ENCODE measurements at regions not wholly inside any gene's neighbourhood (a gene's known extent, or its start where the extent isn't known, plus 50 kb on each side); places are given as distances from the start of the nearest gene placed in this dataset.

DNA sequence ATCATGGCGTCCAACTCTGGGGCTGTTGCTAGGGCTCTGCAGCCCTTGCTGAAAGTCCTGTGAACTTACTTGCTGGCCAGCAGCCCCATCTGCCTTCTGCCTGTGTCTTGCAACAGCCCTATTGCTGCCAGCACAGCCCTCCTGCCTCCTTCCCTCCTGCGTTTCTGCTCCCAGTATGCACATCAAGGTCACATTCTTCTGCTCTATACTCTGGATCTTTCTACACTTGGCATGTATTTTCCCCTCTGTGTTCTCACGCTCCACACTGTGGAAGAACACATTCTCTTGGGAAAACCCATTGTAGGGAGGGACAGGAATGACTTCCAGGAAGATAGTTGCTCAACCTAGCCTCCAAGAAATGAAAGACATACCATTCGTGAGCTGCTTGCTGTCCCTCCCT is 80.9 kb upstream of the PHACTR2 start:
- Histone ChIP-seq H3K27ac (no peak overlapping the region), H3K4me1 (peaks cover 16% of the 10 kb centered on the region)

GRCh38 chr6:143595251-143596036 is 82.3 kb upstream of the PHACTR2 start:
- TF ChIP-seq POLR2A (IDR thresholded peaks at IDR 0.05) (no peak), EP300 (IDR thresholded peaks at IDR 0.05) (no peak), CTCF (IDR thresholded peaks at IDR 0.05) (no peak), POLR2AphosphoS5 (IDR thresholded peaks at IDR 0.05) (no peak)
- DNase-seq (ENCODE audit: low spot score in 2 of 2) = no peak
- Histone ChIP-seq H3K9me3 (no peaks in the 10 kb centered on the region), H3K27ac (no peak overlapping the region), H3K27me3 (no peaks in the 10 kb centered on the region), H3K4me3 (no peak overlapping the region), H3K4me1 (peaks cover 16% of the 10 kb centered on the region), H3K36me3 (no peaks in the 10 kb centered on the region)
- 69% methylated on average over 5 of the region's 5 CpGs for WGBS

More for the DNA sequence above, 80.9 kb upstream of the PHACTR2 start:
- no peak overlapping the region for H3K4me3 ChIP-seq
- WGBS = 49% methylated on average over 4 of the region's 4 CpGs
- H3K27me3 ChIP-seq = no peaks in the 10 kb centered on the region
- H3K36me3 ChIP-seq = no peaks in the 10 kb centered on the region
- H3K9me3 ChIP-seq = no peaks in the 10 kb centered on the region
- TF ChIP-seq EP300 (IDR thresholded peaks at IDR 0.05) = no peak
- peak in 1 of 3 donors; percentile 82 for TF ChIP-seq POLR2AphosphoS5 (IDR thresholded peaks at IDR 0.05)
- peak in 1 of 2 donors; percentile 80 for DNase-seq (ENCODE audit: low spot score in 2 of 2)

GRCh38 chr6:143594647-143595046 is 83.1 kb upstream of the PHACTR2 start:
- no peak for DNase-seq (ENCODE audit: low spot score in 2 of 2)
- H3K27ac ChIP-seq = no peak overlapping the region
- WGBS = 67% methylated on average over 4 of the region's 4 CpGs

GRCh38 chr6:143592335-143592734 is 80.8 kb upstream of the FUCA2 start:
- Histone ChIP-seq H3K9me3 (no peaks in the 10 kb centered on the region), H3K27me3 (no peaks in the 10 kb centered on the region), H3K27ac (no peak overlapping the region), H3K4me1 (peaks cover 10% of the 10 kb centered on the region), H3K36me3 (no peaks in the 10 kb centered on the region), H3K4me3 (no peak overlapping the region)
- 80% methylated on average over 6 of the region's 6 CpGs for WGBS
- no peak for DNase-seq (ENCODE audit: low spot score in 2 of 2)
- TF ChIP-seq POLR2AphosphoS5 (IDR thresholded peaks at IDR 0.05) (no peak), CTCF (IDR thresholded peaks at IDR 0.05) (peak in 1 of 2 donors; percentile 6), EP300 (IDR thresholded peaks at IDR 0.05) (no peak)

More at GRCh38 chr6:143594647-143595046, 83.1 kb upstream of the PHACTR2 start:
- H3K9me3 ChIP-seq = no peaks in the 10 kb centered on the region
- no peak for TF ChIP-seq POLR2A (IDR thresholded peaks at IDR 0.05)
- TF ChIP-seq POLR2AphosphoS5 (IDR thresholded peaks at IDR 0.05) = no peak
- no peak for TF ChIP-seq EP300 (IDR thresholded peaks at IDR 0.05)
- TF ChIP-seq CTCF (IDR thresholded peaks at IDR 0.05) = no peak
- peaks cover 16% of the 10 kb centered on the region for H3K4me1 ChIP-seq
- no peak overlapping the region for H3K4me3 ChIP-seq
- H3K27me3 ChIP-seq = no peaks in the 10 kb centered on the region
- no peaks in the 10 kb centered on the region for H3K36me3 ChIP-seq

DNA sequence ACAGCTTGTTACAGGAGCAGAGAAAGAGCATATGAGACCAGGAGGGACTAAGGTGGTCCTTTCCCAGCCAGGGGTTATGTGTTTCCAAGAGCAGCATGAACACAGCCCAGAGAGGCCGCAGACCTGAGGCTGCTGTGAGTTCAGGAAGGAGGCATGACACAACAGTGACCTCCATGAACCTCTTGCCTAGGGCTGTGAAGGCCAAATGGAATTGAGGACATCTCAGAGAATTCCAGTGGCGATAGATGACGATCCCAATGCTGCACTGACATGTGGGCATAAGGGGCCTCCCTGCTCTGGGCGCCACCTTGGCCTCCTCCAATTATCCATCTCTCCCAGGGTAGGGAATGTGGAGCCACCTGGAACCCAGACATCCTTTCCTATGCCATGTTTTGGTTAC is 79.9 kb upstream of the FUCA2 start:
- no peak overlapping the region for H3K27ac ChIP-seq
- no peak for TF ChIP-seq POLR2AphosphoS5 (IDR thresholded peaks at IDR 0.05)
- no peak for TF ChIP-seq CTCF (IDR thresholded peaks at IDR 0.05)
- no peak for TF ChIP-seq POLR2A (IDR thresholded peaks at IDR 0.05)
- no peak for TF ChIP-seq EP300 (IDR thresholded peaks at IDR 0.05)
- peaks cover 8% of the 10 kb centered on the region for H3K4me1 ChIP-seq
- H3K4me3 ChIP-seq = no peak overlapping the region
- WGBS = 95% methylated on average over 3 of the region's 4 CpGs
- H3K36me3 ChIP-seq = no peaks in the 10 kb centered on the region
- DNase-seq (ENCODE audit: low spot score in 2 of 2) = no peak
- H3K9me3 ChIP-seq = no peaks in the 10 kb centered on the region
- H3K27me3 ChIP-seq = no peaks in the 10 kb centered on the region
